ENCODE measurements at regions not wholly inside any gene's neighbourhood (a gene's known extent, or its start where the extent isn't known, plus 50 kb on each side); places are given as distances from the start of the nearest gene placed in this dataset.

DNA sequence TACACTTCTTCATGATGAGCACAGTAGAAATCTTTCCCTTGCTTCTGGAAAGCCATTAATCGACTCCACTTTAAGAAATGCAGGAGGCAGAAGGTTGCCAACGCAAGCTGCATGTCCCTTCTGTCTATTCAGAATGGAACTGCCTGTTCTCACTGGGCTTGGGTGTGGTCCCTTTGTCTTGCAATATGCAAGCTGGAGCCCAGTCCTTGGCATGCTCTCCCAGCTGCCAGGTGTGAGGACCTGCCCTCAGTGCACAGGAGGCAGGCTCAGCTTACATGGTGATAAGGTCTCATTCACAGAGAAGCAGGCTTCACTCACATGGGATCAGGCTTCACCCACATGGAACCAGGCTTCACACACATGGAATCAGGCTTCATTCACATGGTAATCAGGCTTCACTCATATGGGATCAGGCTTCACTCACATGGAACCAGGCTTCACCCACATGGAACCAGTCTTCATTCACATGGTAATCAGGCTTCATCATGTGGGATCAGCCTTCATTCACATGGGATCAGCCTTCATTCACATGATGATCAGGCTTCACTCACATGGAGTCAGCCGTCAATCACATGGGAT, 59.2 kb upstream of the USP47 start:
- CTCF ChIA-PET, result no interaction called here
- no peak for TF ChIP-seq EZH2 (IDR thresholded peaks at IDR 0.05; ENCODE audit: low read length, unreplicated experiment)
- TF ChIP-seq EZH2phosphoT487 (IDR thresholded peaks at IDR 0.05; ENCODE audit: borderline replicate concordance, low read length), result no peak
- TF ChIP-seq, protein P1, sequence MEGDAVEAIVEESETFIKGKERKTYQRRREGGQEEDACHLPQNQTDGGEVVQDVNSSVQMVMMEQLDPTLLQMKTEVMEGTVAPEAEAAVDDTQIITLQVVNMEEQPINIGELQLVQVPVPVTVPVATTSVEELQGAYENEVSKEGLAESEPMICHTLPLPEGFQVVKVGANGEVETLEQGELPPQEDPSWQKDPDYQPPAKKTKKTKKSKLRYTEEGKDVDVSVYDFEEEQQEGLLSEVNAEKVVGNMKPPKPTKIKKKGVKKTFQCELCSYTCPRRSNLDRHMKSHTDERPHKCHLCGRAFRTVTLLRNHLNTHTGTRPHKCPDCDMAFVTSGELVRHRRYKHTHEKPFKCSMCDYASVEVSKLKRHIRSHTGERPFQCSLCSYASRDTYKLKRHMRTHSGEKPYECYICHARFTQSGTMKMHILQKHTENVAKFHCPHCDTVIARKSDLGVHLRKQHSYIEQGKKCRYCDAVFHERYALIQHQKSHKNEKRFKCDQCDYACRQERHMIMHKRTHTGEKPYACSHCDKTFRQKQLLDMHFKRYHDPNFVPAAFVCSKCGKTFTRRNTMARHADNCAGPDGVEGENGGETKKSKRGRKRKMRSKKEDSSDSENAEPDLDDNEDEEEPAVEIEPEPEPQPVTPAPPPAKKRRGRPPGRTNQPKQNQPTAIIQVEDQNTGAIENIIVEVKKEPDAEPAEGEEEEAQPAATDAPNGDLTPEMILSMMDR (conservative IDR thresholded peaks at IDR 0.05; ENCODE audit: low read depth, low read length), result no peak

GRCh38 chr11:11780858-11781257, 60.9 kb upstream of the USP47 start:
- Histone ChIP-seq H3K27me3 (ENCODE audit: low read length) (peaks cover 14% of the 10 kb centered on the region), H3K4me2 (ENCODE audit: low read length) (no peak overlapping the region), H3K36me3 (ENCODE audit: low read depth, low read length) (no peaks in the 10 kb centered on the region), H3K27ac (ENCODE audit: low read length) (no peak overlapping the region), H3K9me2 (replicated peaks; ENCODE audit: low read length) (no peaks in the 10 kb centered on the region), H3K4me1 (ENCODE audit: insufficient read depth, low read length) (no peaks in the 10 kb centered on the region), H3F3A (ENCODE audit: low read length, unreplicated experiment) (no peaks in the 10 kb centered on the region), H3K4me3 (ENCODE audit: low read length) (no peak overlapping the region), H3K9me3 (ENCODE audit: low read length) (no peaks in the 10 kb centered on the region), H3K9ac (ENCODE audit: low read length) (no peak overlapping the region), H2AFZ (ENCODE audit: low read length) (no peak overlapping the region), H4K20me1 (ENCODE audit: low read length) (no peaks in the 10 kb centered on the region), H3K79me2 (ENCODE audit: low read length) (no peaks in the 10 kb centered on the region)
- intact Hi-C loops (cut with micrococcal nuclease), result no loop called here
- ChIA-PET POLR2A (ENCODE audit: unreplicated experiment) (no interaction called here), CTCF (no interaction called here)
- TF ChIP-seq EZH2 (IDR thresholded peaks at IDR 0.05; ENCODE audit: low read length, unreplicated experiment) (no peak), EZH2phosphoT487 (IDR thresholded peaks at IDR 0.05; ENCODE audit: borderline replicate concordance, low read length) (no peak)
- TF ChIP-seq, protein P1 (conservative IDR thresholded peaks at IDR 0.05; ENCODE audit: low read depth, low read length), result no peak
- DNase-seq (peak; percentile 9), ATAC-seq (peak; percentile 42; the same call in 1 of the 2 replicates)
- no TSS peak for BruUV-seq (replicated peaks)

More for the DNA sequence above, 59.2 kb upstream of the USP47 start:
- ATAC-seq (no peak), DNase-seq (no peak)
- H3K9ac ChIP-seq (ENCODE audit: low read length), result no peak overlapping the region
- no peak overlapping the region for H3K27ac ChIP-seq (ENCODE audit: low read length)
- H3F3A ChIP-seq (ENCODE audit: low read length, unreplicated experiment), result no peaks in the 10 kb centered on the region
- POLR2A ChIA-PET (ENCODE audit: unreplicated experiment), result no interaction called here
- H3K4me1 ChIP-seq (ENCODE audit: insufficient read depth, low read length), result no peaks in the 10 kb centered on the region
- H3K36me3 ChIP-seq (ENCODE audit: low read depth, low read length), result no peaks in the 10 kb centered on the region
- peaks cover 9% of the 10 kb centered on the region for H3K27me3 ChIP-seq (ENCODE audit: low read length)
- no peaks in the 10 kb centered on the region for H4K20me1 ChIP-seq (ENCODE audit: low read length)
- H3K4me3 ChIP-seq (ENCODE audit: low read length), result no peak overlapping the region
- H3K4me2 ChIP-seq (ENCODE audit: low read length), result no peak overlapping the region
- H2AFZ ChIP-seq (ENCODE audit: low read length), result no peak overlapping the region
- intact Hi-C loops (cut with micrococcal nuclease), result no loop called here
- no peaks in the 10 kb centered on the region for H3K9me3 ChIP-seq (ENCODE audit: low read length)
- no peaks in the 10 kb centered on the region for H3K79me2 ChIP-seq (ENCODE audit: low read length)
- BruUV-seq (replicated peaks), result no TSS peak
- H3K9me2 ChIP-seq (replicated peaks; ENCODE audit: low read length), result no peaks in the 10 kb centered on the region

DNA sequence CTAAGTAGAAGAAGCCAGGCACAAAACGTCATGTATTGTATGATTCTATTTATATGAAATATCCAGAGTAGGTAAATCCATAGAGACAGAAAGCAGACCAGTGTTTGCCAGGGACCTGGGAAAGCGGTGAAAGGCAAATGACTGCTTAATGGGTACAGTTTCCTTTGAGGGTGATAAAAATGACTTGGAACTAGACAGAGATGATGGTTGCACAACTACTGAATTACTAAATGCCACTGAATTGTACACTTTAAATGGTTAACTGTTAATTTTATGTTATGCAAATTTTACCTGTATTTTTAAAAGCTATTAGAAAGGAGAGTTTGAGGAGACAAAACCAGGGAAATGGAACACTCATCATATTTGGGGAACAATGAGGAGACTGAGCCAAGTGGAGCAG, 61.8 kb upstream of the USP47 start:
- intact Hi-C loops (cut with micrococcal nuclease), result no loop called here
- Histone ChIP-seq H3K9me3 (ENCODE audit: low read length) (no peaks in the 10 kb centered on the region), H3K79me2 (ENCODE audit: low read length) (no peaks in the 10 kb centered on the region), H3K9me2 (replicated peaks; ENCODE audit: low read length) (no peaks in the 10 kb centered on the region), H3K4me3 (ENCODE audit: low read length) (no peak overlapping the region), H3K9ac (ENCODE audit: low read length) (no peak overlapping the region), H2AFZ (ENCODE audit: low read length) (no peak overlapping the region), H3K4me1 (ENCODE audit: insufficient read depth, low read length) (no peaks in the 10 kb centered on the region), H3F3A (ENCODE audit: low read length, unreplicated experiment) (no peaks in the 10 kb centered on the region), H3K4me2 (ENCODE audit: low read length) (no peak overlapping the region), H3K36me3 (ENCODE audit: low read depth, low read length) (no peaks in the 10 kb centered on the region), H4K20me1 (ENCODE audit: low read length) (no peaks in the 10 kb centered on the region), H3K27me3 (ENCODE audit: low read length) (peaks cover 21% of the 10 kb centered on the region), H3K27ac (ENCODE audit: low read length) (no peak overlapping the region)
- TF ChIP-seq EZH2 (IDR thresholded peaks at IDR 0.05; ENCODE audit: low read length, unreplicated experiment), result no peak
- TF ChIP-seq, protein P1 (conservative IDR thresholded peaks at IDR 0.05; ENCODE audit: low read depth, low read length), result no peak
- no peak for TF ChIP-seq EZH2phosphoT487 (IDR thresholded peaks at IDR 0.05; ENCODE audit: borderline replicate concordance, low read length)
- ATAC-seq, result no peak
- no peak for DNase-seq
- BruUV-seq (replicated peaks), result no TSS peak
- CTCF ChIA-PET, result no interaction called here
- POLR2A ChIA-PET (ENCODE audit: unreplicated experiment), result no interaction called here
